T1000 (cell line): ENCODE measurements at regions not wholly inside any gene's neighbourhood (a gene's known extent, or its start where the extent isn't known, plus 50 kb on each side); places are given as distances from the start of the nearest gene placed in this dataset.
A peak's percentile ranks its signal among the peaks of the same experiment; 100 is the strongest.

Source experiments
- DNase-seq: peaks from one replicate; lab custom pipeline; 2025; ENCODE audit warnings: mixed read lengths; lab: John Stamatoyannopoulos, UW

DNA sequence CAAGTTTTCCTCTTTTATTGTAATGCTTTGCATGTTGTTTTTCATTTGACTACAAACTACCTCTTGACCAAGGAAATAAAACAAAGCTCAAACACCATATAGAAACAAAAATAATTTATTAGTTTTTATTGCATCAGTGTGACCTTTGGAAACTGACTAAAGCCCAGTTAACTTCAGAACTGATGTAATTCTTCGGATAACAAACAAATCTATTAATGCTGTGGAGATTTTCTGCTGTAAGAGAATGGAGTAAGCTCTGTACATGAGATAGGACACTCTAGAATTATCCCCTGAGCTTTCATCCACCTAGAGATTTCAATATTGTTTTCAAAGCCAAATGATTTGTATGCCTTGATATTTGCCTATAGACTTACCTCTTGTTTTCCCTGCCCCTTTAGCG, 154.0 kb upstream of the KCNK2 start:
- no peak for DNase-seq

- no peak for DNase-seq
These were observed 149.2 kb upstream of the KCNK2 start for GRCh38 chr1:214933375-214933774.

DNA sequence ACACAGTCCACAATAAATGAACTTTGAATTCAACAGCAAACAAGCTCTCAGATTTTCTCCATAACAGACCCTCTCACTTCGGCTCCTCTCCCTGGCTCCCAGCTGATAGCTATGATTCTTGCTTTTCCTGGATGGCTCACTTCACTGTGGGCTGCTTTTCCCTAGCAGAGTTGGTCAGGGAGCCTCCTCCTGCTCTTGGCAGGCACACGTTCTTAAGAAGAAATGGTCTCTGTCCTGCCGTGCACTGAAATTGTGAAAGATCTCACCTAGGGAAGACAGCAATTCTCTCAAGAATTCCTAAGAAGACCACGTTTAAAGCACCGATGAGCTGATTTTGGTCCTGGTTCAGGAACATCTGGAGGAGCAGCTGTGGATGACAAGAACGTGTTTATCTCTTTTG, 148.5 kb upstream of the KCNK2 start:
- DNase-seq = no peak

DNA sequence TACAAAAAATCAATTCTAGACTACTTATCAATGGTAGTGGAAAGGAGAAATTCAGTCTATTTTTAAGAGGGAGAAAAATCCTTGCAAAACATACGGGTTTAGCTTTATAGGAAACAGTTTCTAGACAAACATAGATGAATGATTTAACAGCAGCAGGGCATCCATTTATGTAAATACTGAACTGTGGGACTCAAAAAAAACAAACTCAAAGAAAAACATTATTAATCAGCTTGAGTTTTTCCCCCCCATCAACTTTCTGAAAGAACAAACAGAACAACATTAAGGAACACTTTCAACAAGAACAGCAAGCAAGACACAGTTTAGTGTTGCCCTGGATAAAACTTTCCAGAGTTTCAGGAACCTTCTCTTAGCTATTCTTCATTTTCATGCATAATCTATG, 147.3 kb upstream of the KCNK2 start:
- no peak for DNase-seq

- no peak for DNase-seq
These were observed 143.4 kb upstream of the KCNK2 start for GRCh38 chr1:214939180-214939579.

GRCh38 chr1:214941061-214941460, 141.5 kb upstream of the KCNK2 start:
- DNase-seq = no peak

GRCh38 chr1:214943054-214943453, 139.5 kb upstream of the KCNK2 start:
- no peak for DNase-seq

DNA sequence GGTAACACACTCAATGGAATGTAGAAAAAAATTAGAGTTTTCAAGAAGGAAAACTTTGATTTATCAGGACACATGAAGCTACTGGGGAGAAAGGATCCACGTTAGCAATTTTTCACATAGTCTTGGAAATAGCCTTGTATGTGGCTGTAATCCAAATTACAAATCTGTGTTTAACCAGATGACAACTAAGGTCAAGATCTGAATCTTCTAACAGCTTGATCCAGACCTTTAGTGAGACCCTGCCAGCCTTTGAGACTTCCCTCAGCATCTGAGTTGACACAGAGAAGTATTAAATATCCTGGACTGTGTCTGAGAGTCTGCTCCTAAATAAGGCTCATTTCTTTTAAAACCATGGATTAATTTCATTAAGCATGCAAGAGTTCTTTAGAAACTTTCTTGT, 135.9 kb upstream of the KCNK2 start:
- no peak for DNase-seq

DNA sequence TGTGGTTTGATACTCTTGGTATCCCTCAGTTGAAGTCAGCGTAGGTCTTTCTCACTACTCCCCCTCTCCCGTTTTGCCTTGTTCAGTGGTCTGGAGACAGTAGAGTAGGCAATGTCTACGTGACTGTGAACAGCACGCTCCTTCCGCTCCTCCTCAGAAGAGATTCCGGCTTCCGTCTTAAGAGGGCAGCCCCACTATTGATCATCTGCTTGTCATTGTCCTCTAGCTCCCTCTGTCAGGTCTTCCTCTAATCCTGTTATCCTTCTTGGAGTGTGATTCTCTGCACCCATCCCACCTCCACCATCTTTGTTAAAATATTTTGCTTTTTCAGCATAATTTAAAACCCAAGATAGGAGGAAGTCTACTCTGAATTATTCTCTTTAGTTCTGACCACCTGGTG, 129.9 kb upstream of the KCNK2 start:
- no peak for DNase-seq

DNA sequence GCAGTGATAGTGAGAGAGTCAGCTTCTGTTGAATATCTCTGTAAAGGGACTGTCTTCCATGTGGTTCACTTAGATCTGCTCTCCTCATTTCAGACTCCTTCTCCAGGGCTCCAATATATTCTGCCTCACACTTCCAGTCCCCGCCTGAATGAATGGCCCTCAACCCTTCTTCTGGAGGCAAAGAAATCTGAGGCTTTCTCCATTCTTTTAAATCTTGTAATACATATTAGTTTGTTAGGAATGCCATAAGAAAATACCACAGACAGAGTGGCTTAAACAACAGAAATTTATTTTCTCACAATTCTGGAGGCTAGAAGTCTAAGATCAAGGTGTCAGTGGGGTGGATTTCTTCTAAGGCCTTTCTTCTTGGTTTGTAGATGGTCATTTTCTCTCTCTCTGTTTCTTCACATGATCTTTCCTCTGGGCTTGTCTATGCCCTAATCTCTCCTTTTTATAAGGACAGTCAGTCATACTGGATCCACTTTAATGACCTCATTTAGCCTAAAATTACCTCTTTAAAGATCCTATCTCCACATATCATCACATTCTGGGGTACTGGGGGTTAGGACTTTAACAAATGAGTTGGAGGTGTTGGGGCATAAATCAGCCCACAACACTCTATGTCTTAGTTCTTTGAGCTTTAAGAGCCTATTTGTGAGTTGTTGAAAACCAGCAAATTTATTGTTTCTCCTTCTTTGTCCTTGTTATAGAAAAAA, 128.5 kb upstream of the KCNK2 start:
- DNase-seq = no peak

- no peak for DNase-seq
These were observed 128.0 kb upstream of the KCNK2 start for GRCh38 chr1:214954617-214954949.

GRCh38 chr1:214957330-214958137, 125.0 kb upstream of the KCNK2 start:
- DNase-seq = peak; percentile 69

- no peak for DNase-seq
These were observed 124.1 kb upstream of the KCNK2 start for GRCh38 chr1:214958486-214958885.

DNA sequence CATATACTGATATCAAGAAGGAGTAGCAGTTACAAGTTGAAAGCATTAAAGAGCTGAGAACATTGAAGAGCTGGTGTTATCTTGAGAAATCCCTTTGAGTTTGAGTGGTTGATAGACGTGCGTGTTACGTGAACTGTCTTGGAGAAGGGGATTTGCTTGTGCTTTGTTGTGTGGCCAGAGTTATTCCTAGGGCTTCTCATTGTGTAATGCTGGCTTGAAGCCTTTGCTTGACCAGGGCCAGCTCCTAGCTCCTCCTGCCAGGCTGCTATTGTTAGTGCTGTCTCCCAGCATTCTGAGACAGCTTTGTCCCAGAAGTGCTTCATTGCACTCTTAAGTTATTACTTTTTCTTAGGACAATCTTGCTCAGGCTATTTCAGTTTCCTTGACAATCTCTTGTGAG, 116.2 kb upstream of the KCNK2 start:
- no peak for DNase-seq

GRCh38 chr1:214967865-214968575, 114.5 kb upstream of the KCNK2 start:
- DNase-seq = no peak

- DNase-seq = no peak
These were observed 112.5 kb upstream of the KCNK2 start for GRCh38 chr1:214970016-214970415.

DNA sequence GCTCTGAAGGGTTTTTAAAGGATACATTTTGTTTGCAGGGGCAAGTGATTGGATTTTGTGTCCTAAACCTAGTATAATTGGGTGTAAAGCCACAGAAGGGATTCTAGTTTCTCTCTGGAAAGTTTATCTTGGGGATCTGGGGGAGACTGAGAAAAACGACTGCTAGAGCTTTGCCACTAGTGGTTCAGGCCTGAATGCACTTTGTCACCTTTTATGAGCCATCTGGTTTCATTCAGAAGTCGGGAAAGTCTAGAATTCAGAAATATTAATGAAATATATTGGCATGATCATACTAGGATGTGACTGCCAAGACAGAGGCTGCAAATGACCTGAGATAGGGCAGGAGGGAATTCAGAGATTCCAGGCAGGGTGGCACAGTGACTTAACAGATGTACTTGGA, 111.5 kb upstream of the KCNK2 start:
- no peak for DNase-seq

DNA sequence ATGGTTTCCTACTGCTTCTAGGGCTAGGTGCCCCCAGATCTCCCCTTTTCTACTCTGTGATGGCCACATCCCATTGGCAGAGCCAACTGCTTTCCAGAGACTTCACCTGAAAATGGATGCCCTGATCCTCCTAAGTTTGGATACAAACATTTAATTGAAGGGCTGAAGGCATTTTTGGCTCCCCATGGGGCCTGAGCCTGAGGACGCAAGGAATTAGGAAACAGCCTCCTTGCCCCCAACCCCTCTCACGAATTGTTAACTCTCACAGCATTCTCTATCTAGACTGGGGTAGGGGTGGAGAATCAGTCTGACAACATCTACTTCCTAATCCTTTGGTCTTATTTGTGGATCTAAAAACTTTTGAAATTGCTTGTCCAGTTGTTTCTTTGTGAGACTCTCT, 108.5 kb upstream of the KCNK2 start:
- no peak for DNase-seq

DNA sequence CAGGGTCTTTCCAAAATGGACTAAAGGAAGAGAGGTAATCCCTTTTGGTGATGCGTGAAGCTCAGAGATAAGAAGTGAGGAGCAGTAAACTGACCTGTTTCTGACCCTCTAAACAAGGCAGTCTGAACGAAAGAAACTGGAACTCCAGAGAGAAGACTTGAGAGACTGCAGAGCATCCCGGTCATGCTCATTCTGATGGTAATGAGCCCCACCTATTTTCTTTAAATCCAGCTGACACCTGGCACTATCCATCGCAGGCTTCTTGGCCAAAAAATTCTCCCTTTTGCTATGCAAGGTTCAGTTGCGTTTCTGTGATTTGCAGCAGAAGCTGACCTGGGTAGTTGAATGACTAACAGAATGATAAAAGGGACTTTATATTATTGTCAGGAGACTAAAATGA, 105.9 kb upstream of the KCNK2 start:
- no peak for DNase-seq

DNA sequence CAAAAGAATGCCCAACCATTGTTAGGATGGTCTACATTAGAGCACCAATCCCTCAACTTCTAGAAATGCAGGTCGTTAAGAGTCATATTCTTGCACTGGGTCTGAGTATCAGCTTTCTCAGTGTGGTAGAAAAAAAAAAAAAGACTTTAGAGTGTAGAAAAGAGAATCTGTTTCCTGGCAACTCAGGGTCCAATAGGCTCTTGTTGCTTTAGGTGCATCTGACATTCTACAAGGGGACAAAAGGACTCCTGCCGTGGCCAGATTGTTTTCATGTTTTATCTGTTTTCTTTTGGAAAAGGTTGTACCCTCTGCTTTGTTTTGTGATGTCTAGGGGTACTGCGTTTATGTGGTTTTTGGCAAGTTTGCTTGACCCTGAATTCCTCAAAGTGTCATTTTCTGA, 105.4 kb upstream of the KCNK2 start:
- DNase-seq = no peak

DNA sequence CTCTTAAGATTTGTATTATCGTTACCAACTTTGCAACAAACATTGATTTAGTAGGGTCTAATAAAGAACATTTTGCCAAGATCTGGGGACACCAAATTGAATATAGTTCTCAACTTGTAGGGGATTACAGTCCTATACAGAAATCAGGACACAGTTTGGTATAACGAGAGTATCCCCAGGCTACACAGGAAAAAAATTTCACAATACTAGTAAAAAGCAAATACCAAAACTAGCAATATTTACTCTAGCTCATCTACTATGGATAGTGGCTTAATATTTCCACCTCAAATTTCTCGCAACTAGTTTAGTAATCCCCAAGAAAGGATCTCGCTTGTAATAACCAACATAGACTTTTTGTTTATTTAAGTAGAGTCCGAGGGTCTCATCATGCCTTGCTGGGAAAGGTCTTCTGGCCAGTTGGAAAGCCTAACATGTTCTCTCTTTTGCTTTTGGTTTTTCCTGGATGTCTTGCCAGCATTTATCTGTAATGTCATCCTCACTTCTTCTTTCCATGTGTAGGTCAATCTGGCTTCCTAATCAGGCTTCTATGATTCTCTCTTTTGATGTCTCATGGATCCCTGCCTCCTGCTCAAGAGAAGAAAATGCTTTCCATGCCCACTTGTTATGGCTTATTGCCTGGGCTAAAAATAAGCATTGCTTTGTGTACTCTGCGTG, 104.7 kb upstream of the KCNK2 start:
- no peak for DNase-seq

DNA sequence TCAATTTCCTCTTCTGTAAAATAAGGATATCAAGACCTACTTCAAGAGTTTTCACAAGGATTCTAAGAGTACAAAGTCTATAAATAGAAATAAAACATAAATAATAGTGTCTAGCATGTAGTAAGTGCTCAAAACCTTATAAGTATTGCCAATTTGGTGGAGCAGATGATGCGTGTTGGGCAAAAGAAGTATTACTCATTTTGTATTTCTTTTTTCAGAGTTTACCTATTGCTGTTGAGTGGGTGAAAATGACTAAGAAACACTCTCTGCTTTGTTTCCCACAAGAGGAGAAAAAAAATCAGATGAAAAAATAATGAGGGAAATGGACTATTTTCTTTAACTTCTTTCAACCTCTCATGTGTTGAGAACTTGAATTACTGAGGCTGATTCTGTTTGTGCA, 103.3 kb upstream of the KCNK2 start:
- no peak for DNase-seq

GRCh38 chr1:214980921-214981320, 101.6 kb upstream of the KCNK2 start:
- no peak for DNase-seq
